NCI-H2196 (cell line): ENCODE measurements at regions not wholly inside any gene's neighbourhood (a gene's known extent, or its start where the extent isn't known, plus 50 kb on each side); places are given as distances from the start of the nearest gene placed in this dataset.

Experiments
- DNase-seq: peaks from one replicate; lab custom pipeline; 2025; ENCODE audit not compliant: unreplicated experiment; lab: John Stamatoyannopoulos, UW

GRCh38 chr9:99680191-99680590 is 141.5 kb upstream of the NR4A3 start:
- no peak for DNase-seq

DNA sequence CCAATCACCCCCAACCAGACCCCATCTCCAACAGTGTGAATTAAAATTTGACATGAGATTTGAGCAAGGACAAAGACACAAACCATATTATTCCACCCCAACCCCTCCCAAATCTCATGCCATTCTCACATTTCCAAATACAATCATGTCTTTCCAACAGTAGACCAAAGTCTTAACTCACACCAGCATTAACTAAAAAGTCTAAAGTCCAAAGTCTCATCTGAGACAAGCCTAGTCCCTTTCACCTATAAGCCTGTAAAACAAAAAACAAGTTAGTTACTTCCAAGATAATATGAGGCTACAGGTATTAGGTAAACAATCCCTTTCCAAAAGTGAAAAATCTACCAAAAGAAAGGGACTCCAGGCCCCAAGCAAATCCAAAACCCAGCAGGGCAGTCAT is 140.6 kb upstream of the NR4A3 start:
- no peak for DNase-seq

GRCh38 chr9:99682378-99682777 is 139.3 kb upstream of the NR4A3 start:
- DNase-seq = no peak

DNA sequence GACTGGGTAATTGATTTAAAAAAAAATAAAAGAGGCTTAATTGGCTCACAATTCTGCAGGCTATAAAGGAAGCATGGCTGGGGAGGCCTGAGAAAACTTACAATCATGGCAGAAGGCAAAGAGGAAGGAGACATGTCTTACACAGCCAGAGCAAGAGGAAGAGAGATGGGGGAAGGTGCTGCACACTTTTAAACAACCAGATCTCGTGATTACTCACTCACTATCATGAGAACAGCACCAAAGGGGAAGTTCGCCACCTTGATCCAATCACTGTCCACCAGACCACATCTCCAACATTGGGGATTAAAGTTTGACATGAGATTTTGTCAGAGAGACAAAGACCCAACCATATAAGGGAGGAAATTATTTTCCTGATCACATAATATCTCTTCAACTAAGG is 138.8 kb upstream of the NR4A3 start:
- DNase-seq = no peak

GRCh38 chr9:99690573-99690972 is 131.1 kb upstream of the NR4A3 start:
- peak; percentile 29 for DNase-seq

- DNase-seq = no peak
These were observed 127.8 kb upstream of the NR4A3 start for GRCh38 chr9:99693888-99694287.

- no peak for DNase-seq
These were observed 127.3 kb upstream of the NR4A3 start for GRCh38 chr9:99694393-99694792.

GRCh38 chr9:99699396-99699795 is 122.3 kb upstream of the NR4A3 start:
- no peak for DNase-seq

GRCh38 chr9:99712214-99712613 is 109.5 kb upstream of the NR4A3 start:
- DNase-seq = no peak

DNA sequence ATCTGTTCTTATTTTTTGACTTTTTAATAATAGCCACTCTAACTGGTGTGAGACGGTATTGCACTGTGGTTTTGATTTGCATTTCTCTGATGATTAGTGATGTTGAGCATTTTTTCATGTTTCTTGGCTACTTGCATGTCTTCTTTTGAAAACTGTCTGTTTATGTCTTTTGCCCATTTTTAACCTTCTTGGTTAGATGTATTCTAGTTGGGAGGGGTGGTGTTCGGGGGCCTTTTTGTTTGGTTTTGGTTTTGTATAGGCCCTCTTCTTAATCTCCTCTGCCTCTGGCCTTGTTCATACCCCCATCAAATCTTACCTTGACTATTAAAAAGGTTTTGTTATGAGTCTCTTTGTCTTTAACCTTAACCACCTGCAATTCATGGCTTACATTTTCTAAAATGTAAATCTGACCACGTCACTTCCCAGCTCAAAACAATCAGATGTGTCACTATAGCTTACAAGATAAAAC is 107.8 kb upstream of the NR4A3 start:
- DNase-seq = no peak

GRCh38 chr9:99718631-99719030 is 103.1 kb upstream of the NR4A3 start:
- no peak for DNase-seq

DNA sequence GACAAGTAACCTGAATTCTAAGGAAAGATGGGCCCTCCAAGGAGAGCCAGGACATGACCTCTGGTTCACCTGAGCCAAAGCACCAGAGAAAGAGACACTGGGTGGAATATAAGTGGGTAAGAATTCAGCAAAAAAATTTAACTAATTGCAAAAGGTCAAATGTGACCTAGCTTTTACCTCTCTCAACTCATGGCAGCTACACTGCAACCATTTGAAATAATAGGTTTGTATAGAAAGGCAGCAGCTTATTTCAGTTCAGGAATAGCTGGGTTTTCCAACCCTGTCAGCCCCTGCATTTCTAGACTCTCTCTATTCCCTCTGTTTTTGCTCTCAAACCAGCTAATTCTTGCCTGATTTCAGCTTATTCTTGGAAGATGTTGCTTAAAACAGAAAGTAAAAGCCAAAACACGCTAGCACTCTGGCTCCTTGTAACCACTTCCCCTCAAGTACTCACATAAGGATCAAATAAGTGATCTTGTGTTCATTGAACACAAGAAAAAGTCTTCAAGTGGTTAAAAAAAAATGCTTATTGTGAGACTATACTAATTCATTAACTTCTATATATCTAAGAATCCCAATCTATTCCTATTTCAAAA is 101.1 kb upstream of the NR4A3 start:
- no peak for DNase-seq

- no peak for DNase-seq
These were observed 99.8 kb upstream of the NR4A3 start for GRCh38 chr9:99721898-99722297.

- DNase-seq = no peak
These were observed 98.8 kb upstream of the NR4A3 start for GRCh38 chr9:99722877-99723276.

- no peak for DNase-seq
These were observed 97.0 kb upstream of the NR4A3 start for GRCh38 chr9:99724640-99725039.

DNA sequence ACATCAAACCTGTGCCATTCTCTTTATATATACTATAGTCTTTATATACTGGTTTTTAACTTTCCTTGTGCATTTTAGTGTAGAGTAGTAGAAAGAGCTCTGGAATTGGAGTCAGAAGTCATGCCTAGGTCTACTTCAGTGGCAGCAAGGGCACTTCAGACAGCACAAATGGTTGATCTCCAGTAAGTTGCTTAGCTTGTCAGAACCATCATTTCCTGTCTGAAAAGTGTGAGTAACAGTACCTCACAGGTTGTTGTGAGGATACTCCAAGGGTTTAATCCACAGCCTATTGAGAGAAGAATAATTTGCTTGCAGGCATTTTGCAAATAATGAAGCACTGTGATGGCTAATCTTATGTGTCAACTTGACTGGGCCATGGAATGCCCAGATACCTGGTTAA is 95.8 kb upstream of the NR4A3 start:
- DNase-seq = no peak

- DNase-seq = peak; percentile 46
These were observed 94.9 kb upstream of the NR4A3 start for GRCh38 chr9:99726758-99727157.

DNA sequence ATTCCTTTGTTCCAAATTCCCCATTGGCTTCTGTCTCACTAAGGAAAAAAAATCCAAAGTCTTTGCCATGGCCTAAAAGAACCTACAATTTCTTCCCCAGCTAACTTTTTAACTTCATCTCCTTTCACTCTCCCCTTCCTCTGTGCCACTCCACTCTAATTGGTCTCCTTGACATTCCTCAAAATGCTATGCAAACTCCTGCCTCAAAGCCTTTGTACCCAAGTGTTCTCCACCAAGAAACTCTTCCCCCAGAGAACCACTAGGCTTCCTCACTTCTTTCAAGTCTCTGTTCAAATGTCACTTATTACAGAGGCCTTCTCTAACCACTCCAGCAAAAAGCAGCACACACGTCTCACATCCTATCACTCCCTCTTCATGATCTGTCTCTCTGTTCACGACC is 91.6 kb upstream of the NR4A3 start:
- DNase-seq = no peak

DNA sequence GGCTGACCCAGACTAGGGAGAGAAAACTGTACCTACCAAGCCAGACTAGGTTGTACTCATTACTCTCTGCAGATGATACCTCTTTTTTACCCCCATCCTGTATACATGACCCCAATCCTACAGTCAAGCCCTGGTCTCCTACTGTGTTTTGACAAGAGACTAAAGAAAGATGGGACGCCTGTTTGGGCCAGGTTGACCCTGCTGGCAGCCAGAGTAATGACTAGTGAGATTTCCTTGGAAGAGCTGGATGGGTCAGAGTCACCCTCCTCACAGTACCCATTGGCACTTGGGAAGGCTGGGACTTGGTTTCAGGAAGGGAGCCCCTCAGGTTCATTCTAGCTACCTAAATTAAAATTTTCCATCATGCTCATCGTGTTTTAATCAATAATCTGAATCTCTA is 89.7 kb upstream of the NR4A3 start:
- DNase-seq = no peak

GRCh38 chr9:99732715-99733114 is 89.0 kb upstream of the NR4A3 start:
- DNase-seq = no peak

DNA sequence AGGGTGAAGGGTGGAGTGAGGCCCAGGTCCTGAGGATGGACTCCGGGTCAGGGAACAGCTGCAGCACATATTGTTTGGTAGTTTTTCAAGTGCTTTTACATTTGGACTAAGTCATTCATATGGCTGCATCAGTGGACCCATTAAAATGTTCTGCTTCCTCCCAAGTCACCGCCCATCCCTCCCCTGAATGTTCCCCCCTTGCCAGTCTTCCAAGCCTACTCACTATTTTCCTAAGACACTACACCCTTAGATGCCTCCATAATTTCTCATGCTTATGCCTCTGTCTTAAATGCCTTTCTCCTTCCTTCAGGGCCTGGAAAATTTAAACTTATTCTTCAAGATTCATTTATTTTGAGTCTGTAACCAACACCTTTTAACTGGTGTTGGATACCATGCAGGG is 86.6 kb upstream of the NR4A3 start:
- no peak for DNase-seq

- no peak for DNase-seq
These were observed 85.4 kb upstream of the NR4A3 start for GRCh38 chr9:99736291-99736690.

GRCh38 chr9:99737649-99738048 is 84.0 kb upstream of the NR4A3 start:
- no peak for DNase-seq

GRCh38 chr9:99743006-99743405 is 78.7 kb upstream of the NR4A3 start:
- no peak for DNase-seq
